Ishikawa (cell line): ENCODE measurements at regions not wholly inside any gene's neighbourhood (a gene's known extent, or its start where the extent isn't known, plus 50 kb on each side); places are given as distances from the start of the nearest gene placed in this dataset.

Experiments
- EP300 ChIP-seq: IDR thresholded peaks from 2 replicates; pipeline ENCODE4 v1.6.1; 2012; ENCODE audit warnings: borderline replicate concordance
- TCF12 ChIP-seq: IDR thresholded peaks from 2 replicates; pipeline ENCODE4 v1.6.1; 2012; ENCODE audit warnings: low read depth
- YY1 ChIP-seq: IDR thresholded peaks from 2 replicates; pipeline ENCODE4 v1.6.1; 2012; ENCODE audit warnings: low read depth
- TF ChIP-seq, protein P1 (sequence below): IDR thresholded peaks from 2 replicates; pipeline ENCODE4 v1.6.1; 2012

- no peak for TF ChIP-seq TCF12
- TF ChIP-seq YY1, result no peak
- TF ChIP-seq EP300, result no peak
- TF ChIP-seq, protein P1, sequence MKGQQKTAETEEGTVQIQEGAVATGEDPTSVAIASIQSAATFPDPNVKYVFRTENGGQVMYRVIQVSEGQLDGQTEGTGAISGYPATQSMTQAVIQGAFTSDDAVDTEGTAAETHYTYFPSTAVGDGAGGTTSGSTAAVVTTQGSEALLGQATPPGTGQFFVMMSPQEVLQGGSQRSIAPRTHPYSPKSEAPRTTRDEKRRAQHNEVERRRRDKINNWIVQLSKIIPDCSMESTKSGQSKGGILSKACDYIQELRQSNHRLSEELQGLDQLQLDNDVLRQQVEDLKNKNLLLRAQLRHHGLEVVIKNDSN, result no peak
Observed at GRCh38 chr6:50461696-50462095, 251.6 kb upstream of the TFAP2D start.
